ENCODE measurements at regions not wholly inside any gene's neighbourhood (a gene's known extent, or its start where the extent isn't known, plus 50 kb on each side); places are given as distances from the start of the nearest gene placed in this dataset.

DNA sequence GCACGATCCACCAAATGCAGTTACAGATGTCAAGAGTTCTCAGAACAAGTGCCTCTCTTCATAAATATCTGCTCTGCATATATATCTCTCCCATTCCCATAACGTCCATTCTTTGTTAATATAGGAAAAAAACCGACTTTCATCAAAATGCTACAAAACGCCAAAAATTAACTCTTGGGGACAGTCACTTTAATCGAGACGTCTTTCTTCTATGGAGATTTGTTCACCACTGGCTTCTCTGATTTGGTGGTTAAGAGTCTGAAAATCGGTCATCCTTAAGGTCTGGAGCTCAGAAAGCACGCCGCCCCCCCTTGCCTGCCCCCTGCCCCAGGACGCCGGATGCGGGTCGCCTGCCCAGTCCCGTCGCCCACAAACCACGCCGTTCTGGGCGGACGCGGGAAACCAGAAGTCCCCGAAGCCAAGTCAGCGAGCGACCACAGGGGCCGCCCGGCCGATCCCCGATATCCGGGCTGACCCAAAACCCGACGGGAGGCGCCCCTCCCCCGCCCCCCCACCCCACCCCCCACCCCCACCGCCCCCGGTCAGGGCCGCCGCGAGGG is 252.7 kb downstream of the TJP1 start:
- no peak overlapping the region for H3K27ac ChIP-seq
- no peaks in the 10 kb centered on the region for H3K27me3 ChIP-seq
- no peak overlapping the region for H3K4me3 ChIP-seq
- TF ChIP-seq Cebpa-rat (IDR thresholded peaks at IDR 0.05) = no peak
- H4K20me1 ChIP-seq = no peaks in the 10 kb centered on the region
- no peaks in the 10 kb centered on the region for H3K36me3 ChIP-seq
- H3K4me1 ChIP-seq = peaks cover 0 to 47% (median 25%) of the 10 kb centered on the region in 10 experiments; a peak in 15 of 20 replicates
- H3K4me2 ChIP-seq = peak overlapping the region in 4 of 11 experiments; percentile 10 to 49 (median 41); a peak in 7 of 22 replicates
- peaks cover 15 to 35% (median 20%) of the 10 kb centered on the region in 11 experiments for H3K9me3 ChIP-seq (replicated peaks in 1 of 11)
- H3K9ac ChIP-seq = no peak overlapping the region

DNA sequence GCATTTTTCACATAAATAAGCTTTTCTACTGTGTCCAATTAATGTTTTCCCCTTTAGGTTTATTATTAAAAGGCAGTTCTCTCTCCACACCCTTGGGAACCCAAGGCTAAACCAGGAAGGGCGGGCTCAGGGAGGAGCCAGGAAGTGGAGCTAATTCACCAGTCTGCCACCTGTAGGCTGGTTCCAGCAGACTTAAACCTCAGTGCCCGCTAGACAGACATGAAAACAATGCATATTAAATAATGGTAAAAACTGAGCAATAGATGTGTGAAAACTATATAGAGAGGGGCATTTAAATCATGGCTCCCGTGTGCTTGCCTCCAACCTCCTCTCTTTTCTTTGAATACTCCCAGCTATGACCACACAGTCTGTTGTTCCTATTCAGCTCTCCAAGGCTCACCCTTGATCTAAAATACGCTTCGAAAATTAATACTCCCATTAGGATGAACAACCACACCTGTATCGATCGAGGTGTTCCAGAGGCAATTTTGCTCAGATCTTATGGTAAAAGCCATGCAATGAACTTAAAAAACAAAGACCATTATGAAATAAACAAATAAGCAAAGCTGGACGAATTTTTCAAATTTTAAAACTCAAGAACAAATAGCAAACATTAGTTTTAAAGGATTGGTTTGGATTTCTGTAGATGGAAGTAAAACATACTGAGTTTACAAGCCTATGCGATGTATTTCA is 253.3 kb downstream of the TJP1 start:
- no peak overlapping the region for H3K9ac ChIP-seq
- peaks cover 11 to 35% (median 20%) of the 10 kb centered on the region in 11 experiments for H3K9me3 ChIP-seq (replicated peaks in 1 of 11)
- H3K27me3 ChIP-seq = no peaks in the 10 kb centered on the region
- no peaks in the 10 kb centered on the region for H3K36me3 ChIP-seq
- H3K4me1 ChIP-seq = peaks cover 0 to 47% (median 25%) of the 10 kb centered on the region in 10 experiments; a peak in 15 of 20 replicates
- H3K4me3 ChIP-seq = no peak overlapping the region
- H3K4me2 ChIP-seq = peak overlapping the region in 7 of 11 experiments; percentile 9 to 49 (median 33); a peak in 11 of 22 replicates
- no peaks in the 10 kb centered on the region for H4K20me1 ChIP-seq
- H3K27ac ChIP-seq = no peak overlapping the region
- no peak for TF ChIP-seq Cebpa-rat (IDR thresholded peaks at IDR 0.05)

GRCh38 chr15:29567336-29567735 is 254.9 kb downstream of the TJP1 start:
- Histone ChIP-seq H3K27ac (no peak overlapping the region), H3K36me3 (no peaks in the 10 kb centered on the region), H4K20me1 (no peaks in the 10 kb centered on the region), H3K4me2 (peak overlapping the region in 6 of 11 experiments; percentile 12 to 56 (median 31); a peak in 8 of 22 replicates), H3K9ac (no peak overlapping the region), H3K9me3 (replicated peaks in 1 of 11) (peaks cover 9 to 36% (median 20%) of the 10 kb centered on the region in 11 experiments; a peak in 21 of 22 replicates), H3K27me3 (no peaks in the 10 kb centered on the region), H3K4me1 (peaks cover 0 to 44% (median 24%) of the 10 kb centered on the region in 10 experiments; a peak in 15 of 20 replicates), H3K4me3 (no peak overlapping the region)
- TF ChIP-seq Cebpa-rat (IDR thresholded peaks at IDR 0.05) = no peak

GRCh38 chr15:29566914-29567313 is 255.4 kb downstream of the TJP1 start:
- TF ChIP-seq Cebpa-rat (IDR thresholded peaks at IDR 0.05) = no peak
- Histone ChIP-seq H3K4me3 (no peak overlapping the region), H3K4me2 (peak overlapping the region in 6 of 11 experiments; percentile 12 to 56 (median 31); a peak in 8 of 22 replicates), H3K36me3 (no peaks in the 10 kb centered on the region), H3K27ac (no peak overlapping the region), H3K27me3 (no peaks in the 10 kb centered on the region), H3K9ac (no peak overlapping the region), H3K9me3 (replicated peaks in 1 of 11) (peaks cover 5 to 31% (median 20%) of the 10 kb centered on the region in 11 experiments; a peak in 21 of 22 replicates), H3K4me1 (peaks cover 0 to 41% (median 20%) of the 10 kb centered on the region in 10 experiments; a peak in 15 of 20 replicates), H4K20me1 (no peaks in the 10 kb centered on the region)

GRCh38 chr15:29563112-29563511 is 259.2 kb downstream of the TJP1 start:
- Histone ChIP-seq H3K27ac (no peak overlapping the region), H3K9ac (no peak overlapping the region), H3K36me3 (no peaks in the 10 kb centered on the region), H4K20me1 (no peaks in the 10 kb centered on the region), H3K4me3 (no peak overlapping the region), H3K4me2 (no peak overlapping the region), H3K9me3 (replicated peaks in 1 of 11) (peaks cover 0 to 23% (median 11%) of the 10 kb centered on the region in 11 experiments; a peak in 14 of 22 replicates), H3K4me1 (peaks cover 0 to 27% (median 8%) of the 10 kb centered on the region in 10 experiments; a peak in 11 of 20 replicates), H3K27me3 (no peaks in the 10 kb centered on the region)
- no peak for TF ChIP-seq Cebpa-rat (IDR thresholded peaks at IDR 0.05)

DNA sequence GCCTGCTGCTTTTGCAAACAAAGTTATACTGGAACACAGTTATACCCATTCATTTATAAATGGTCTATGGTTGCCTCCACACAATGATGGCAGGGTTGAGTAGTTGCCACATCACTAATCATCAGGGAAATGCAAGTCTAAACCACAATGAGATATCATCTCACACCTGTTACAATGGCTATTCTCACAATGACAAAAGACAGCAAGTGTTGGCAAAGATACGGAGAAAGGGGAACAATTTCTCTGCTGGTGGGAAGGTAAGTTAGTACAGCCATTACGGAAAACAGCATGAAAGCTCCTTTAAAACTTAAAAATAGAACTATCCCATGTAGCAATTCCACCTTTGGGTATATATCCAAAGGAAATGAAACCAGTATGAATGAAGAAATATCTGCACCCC is 261.4 kb downstream of the TJP1 start:
- peak overlapping the region in 6 of 11 experiments; percentile 20 to 64 (median 49); a peak in 10 of 22 replicates for H3K4me2 ChIP-seq
- no peaks in the 10 kb centered on the region for H3K27me3 ChIP-seq
- TF ChIP-seq Cebpa-rat (IDR thresholded peaks at IDR 0.05) = no peak
- H3K36me3 ChIP-seq = no peaks in the 10 kb centered on the region
- H3K4me3 ChIP-seq = no peak overlapping the region
- no peak overlapping the region for H3K9ac ChIP-seq
- peaks cover 0 to 14% (median 6%) of the 10 kb centered on the region in 10 experiments; a peak in 11 of 20 replicates for H3K4me1 ChIP-seq
- H3K9me3 ChIP-seq (replicated peaks in 1 of 11) = peaks cover 0 to 23% (median 11%) of the 10 kb centered on the region in 11 experiments; a peak in 14 of 22 replicates
- H4K20me1 ChIP-seq = no peaks in the 10 kb centered on the region
- no peak overlapping the region for H3K27ac ChIP-seq

- Histone ChIP-seq H3K36me3 (no peaks in the 10 kb centered on the region), H3K4me1 (peaks cover 0 to 19% (median 6%) of the 10 kb centered on the region in 10 experiments; a peak in 11 of 20 replicates), H3K27me3 (no peaks in the 10 kb centered on the region), H3K9me3 (replicated peaks in 1 of 11) (peaks cover 0 to 23% (median 8%) of the 10 kb centered on the region in 11 experiments; a peak in 15 of 22 replicates), H3K9ac (no peak overlapping the region), H3K4me3 (no peak overlapping the region), H3K4me2 (no peak overlapping the region), H3K27ac (no peak overlapping the region), H4K20me1 (no peaks in the 10 kb centered on the region)
- no peak for TF ChIP-seq Cebpa-rat (IDR thresholded peaks at IDR 0.05)
Observed at GRCh38 chr15:29558261-29558660, 264.0 kb downstream of the TJP1 start.

GRCh38 chr15:29557171-29557570 is 265.1 kb downstream of the TJP1 start:
- Histone ChIP-seq H3K4me3 (no peak overlapping the region), H3K4me2 (no peak overlapping the region), H3K9me3 (replicated peaks in 1 of 11) (peaks cover 0 to 17% (median 4%) of the 10 kb centered on the region in 11 experiments; a peak in 9 of 22 replicates), H4K20me1 (no peaks in the 10 kb centered on the region), H3K9ac (no peak overlapping the region), H3K4me1 (peaks cover 0 to 19% (median 6%) of the 10 kb centered on the region in 10 experiments; a peak in 11 of 20 replicates), H3K36me3 (no peaks in the 10 kb centered on the region), H3K27ac (no peak overlapping the region), H3K27me3 (no peaks in the 10 kb centered on the region)
- no peak for TF ChIP-seq Cebpa-rat (IDR thresholded peaks at IDR 0.05)

DNA sequence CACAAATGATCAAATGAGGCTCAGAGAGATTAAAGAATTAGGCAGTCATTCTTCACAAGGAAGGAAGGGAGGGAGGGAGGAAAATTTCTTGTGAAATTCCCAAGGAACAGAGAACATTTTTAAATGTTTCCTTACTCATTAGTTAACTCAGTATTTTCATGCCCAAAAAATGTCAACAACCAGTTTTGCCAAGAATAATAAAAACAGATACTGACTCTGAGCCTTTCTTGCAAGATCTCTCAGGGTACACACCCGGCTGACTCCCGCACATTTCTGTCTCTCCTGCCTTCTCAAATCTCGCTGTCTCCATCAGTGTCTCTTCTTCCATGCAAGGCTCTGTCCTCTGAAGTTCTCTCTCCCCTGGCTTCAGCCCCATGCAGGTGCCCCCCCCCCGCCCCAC is 265.9 kb downstream of the TJP1 start:
- Histone ChIP-seq H3K9ac (no peak overlapping the region), H3K4me2 (no peak overlapping the region), H3K9me3 (replicated peaks in 1 of 11) (peaks cover 0 to 16% (median 4%) of the 10 kb centered on the region in 11 experiments; a peak in 9 of 22 replicates), H4K20me1 (no peaks in the 10 kb centered on the region), H3K4me1 (peaks cover 0 to 13% (median 5%) of the 10 kb centered on the region in 10 experiments; a peak in 11 of 20 replicates), H3K36me3 (no peaks in the 10 kb centered on the region), H3K4me3 (no peak overlapping the region), H3K27ac (no peak overlapping the region), H3K27me3 (no peaks in the 10 kb centered on the region)
- no peak for TF ChIP-seq Cebpa-rat (IDR thresholded peaks at IDR 0.05)
